PC-9 (cell line): ENCODE measurements at regions not wholly inside any gene's neighbourhood (a gene's known extent, or its start where the extent isn't known, plus 50 kb on each side); places are given as distances from the start of the nearest gene placed in this dataset.

Experiments used
- BruUV-seq: library from RNA; stranded (reverse); fragments of 400-500 nt; replicated peaks from 2 replicates; lab custom pipeline; 2021; lab: Mats Ljungman, UMichigan
- CTCF ChIA-PET: fragments of 300-600 bp; sonication (Branson Sonifier 250); formaldehyde crosslinking; loops from one replicate; lab custom pipeline; 2022; ENCODE audit warnings: antibody characterized with exemption; lab: Charles Lee
- POLR2A ChIA-PET: fragments of 300-600 bp; sonication (Branson Sonifier 250); formaldehyde crosslinking; loops from one replicate; lab custom pipeline; 2022; ENCODE audit warnings: antibody characterized with exemption; ENCODE audit not compliant: unreplicated experiment; lab: Charles Lee
- DNase-seq, 2 experiments: peaks; one replicate each; pipeline versions ENCODE4 v3.0.0 to v3.0.0-alpha.2; 2015 to 2022; ENCODE audit warnings: mixed read lengths in 1 of 2
- H2AFZ ChIP-seq: fragments of 200-600 bp; sonication (generic); 2 replicates; pipeline ENCODE4 v1.8.1; 2017; ENCODE audit warnings: antibody characterized with exemption
- H3F3A ChIP-seq: fragments of 200-600 bp; sonication (generic); 2 replicates; pipeline ENCODE4 v1.8.1; 2017; ENCODE audit warnings: antibody characterized with exemption, mild to moderate bottlenecking, low read depth; ENCODE audit not compliant: insufficient read depth
- H3K27ac ChIP-seq: fragments of 200-600 bp; sonication (generic); 2 replicates; pipeline ENCODE4 v1.6.1; 2016; ENCODE audit warnings: mixed run types
- H3K27me3 ChIP-seq: fragments of 200-600 bp; sonication (generic); 2 replicates; pipeline ENCODE4 v1.6.1; 2016; ENCODE audit warnings: low read depth, mixed run types; ENCODE audit not compliant: insufficient read depth
- H3K36me3 ChIP-seq: fragments of 200-600 bp; sonication (generic); 2 replicates; pipeline ENCODE4 v1.6.1; 2016; ENCODE audit warnings: low read depth, mixed run types
- H3K4me1 ChIP-seq: fragments of 200-600 bp; sonication (generic); replicated peaks from 2 replicates; pipeline ENCODE4 v1.6.1; 2016; ENCODE audit warnings: mixed run types; ENCODE audit not compliant: insufficient read depth
- H3K4me2 ChIP-seq: fragments of 200-600 bp; sonication (generic); 2 replicates; pipeline ENCODE4 v1.6.1; 2017; ENCODE audit warnings: mixed run types
- H3K4me3 ChIP-seq: fragments of 200-600 bp; sonication (generic); 2 replicates; pipeline ENCODE4 v1.6.1; 2016; ENCODE audit warnings: mixed run types
- H3K79me2 ChIP-seq: fragments of 200-600 bp; sonication (generic); 2 replicates; pipeline ENCODE4 v1.6.1; 2017; ENCODE audit warnings: low read depth, mixed run types
- H3K9me2 ChIP-seq: fragments of 200-600 bp; sonication (generic); 2 replicates; pipeline ENCODE4 v1.8.1; 2017; ENCODE audit warnings: mild to moderate bottlenecking; ENCODE audit not compliant: insufficient read depth
- H3K9me3 ChIP-seq: fragments of 200-600 bp; sonication (generic); 2 replicates; pipeline ENCODE4 v1.8.1; 2016; ENCODE audit warnings: low read depth; ENCODE audit not compliant: insufficient read depth
- H4K20me1 ChIP-seq: fragments of 200-600 bp; sonication (generic); 2 replicates; pipeline ENCODE4 v1.8.1; 2017; ENCODE audit not compliant: insufficient read depth
- EZH2 ChIP-seq: fragments of 200-600 bp; sonication (generic); IDR thresholded peaks from 2 replicates; pipeline ENCODE4 v1.8.0; 2017; ENCODE audit warnings: antibody characterized with exemption, low read depth
- intact Hi-C: fragments of 100-400 bp; cut with micrococcal nuclease; formaldehyde crosslinking; loops from one replicate; pipeline ENCODE4 v1.10.0; 2022; ENCODE audit not compliant: unreplicated experiment
- TF ChIP-seq, protein P1 (sequence below): fragments of 200-600 bp; sonication (generic); conservative IDR thresholded peaks from 2 replicates; pipeline ENCODE4 v1.6.1; 2017; ENCODE audit warnings: mixed run types, antibody characterized with exemption, mild to moderate bottlenecking, moderate library complexity

DNA sequence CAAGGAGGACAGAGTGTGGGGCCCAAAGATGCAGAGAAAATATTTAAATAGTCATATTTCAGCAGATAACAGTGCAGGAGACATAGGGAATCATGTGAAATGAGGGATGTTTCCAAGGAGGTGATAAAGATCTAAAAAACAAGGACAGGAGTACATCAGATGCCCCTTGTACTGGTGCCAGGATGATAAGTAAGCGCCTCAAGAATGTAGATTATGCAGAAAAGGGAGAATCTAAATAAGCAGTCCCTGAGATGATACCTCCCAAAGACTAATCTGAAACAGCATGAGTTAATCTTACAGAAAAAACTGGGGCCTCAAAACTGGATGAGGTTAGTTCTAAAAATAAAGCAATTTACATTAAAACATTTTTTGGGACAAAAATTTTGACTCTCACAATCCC is 136.1 kb upstream of the WDFY3 start:
- H3K27me3 ChIP-seq: no peaks in the 10 kb centered on the region
- POLR2A ChIA-PET: no interaction called here
- H3K27ac ChIP-seq: no peak overlapping the region
- no peak overlapping the region for H3K4me2 ChIP-seq
- no peaks in the 10 kb centered on the region for H3K79me2 ChIP-seq
- H4K20me1 ChIP-seq: no peaks in the 10 kb centered on the region
- no TSS peak for BruUV-seq
- intact Hi-C loops: no loop called here
- no peaks in the 10 kb centered on the region for H3F3A ChIP-seq
- TF ChIP-seq, protein P1, sequence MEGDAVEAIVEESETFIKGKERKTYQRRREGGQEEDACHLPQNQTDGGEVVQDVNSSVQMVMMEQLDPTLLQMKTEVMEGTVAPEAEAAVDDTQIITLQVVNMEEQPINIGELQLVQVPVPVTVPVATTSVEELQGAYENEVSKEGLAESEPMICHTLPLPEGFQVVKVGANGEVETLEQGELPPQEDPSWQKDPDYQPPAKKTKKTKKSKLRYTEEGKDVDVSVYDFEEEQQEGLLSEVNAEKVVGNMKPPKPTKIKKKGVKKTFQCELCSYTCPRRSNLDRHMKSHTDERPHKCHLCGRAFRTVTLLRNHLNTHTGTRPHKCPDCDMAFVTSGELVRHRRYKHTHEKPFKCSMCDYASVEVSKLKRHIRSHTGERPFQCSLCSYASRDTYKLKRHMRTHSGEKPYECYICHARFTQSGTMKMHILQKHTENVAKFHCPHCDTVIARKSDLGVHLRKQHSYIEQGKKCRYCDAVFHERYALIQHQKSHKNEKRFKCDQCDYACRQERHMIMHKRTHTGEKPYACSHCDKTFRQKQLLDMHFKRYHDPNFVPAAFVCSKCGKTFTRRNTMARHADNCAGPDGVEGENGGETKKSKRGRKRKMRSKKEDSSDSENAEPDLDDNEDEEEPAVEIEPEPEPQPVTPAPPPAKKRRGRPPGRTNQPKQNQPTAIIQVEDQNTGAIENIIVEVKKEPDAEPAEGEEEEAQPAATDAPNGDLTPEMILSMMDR: no peak
- no peak for TF ChIP-seq EZH2
- CTCF ChIA-PET: no interaction called here
- H3K4me3 ChIP-seq: no peak overlapping the region
- DNase-seq: no peak
- H3K9me3 ChIP-seq: no peaks in the 10 kb centered on the region
- H3K9me2 ChIP-seq: no peaks in the 10 kb centered on the region
- H3K4me1 ChIP-seq: no peaks in the 10 kb centered on the region
- H2AFZ ChIP-seq: no peak overlapping the region
- H3K36me3 ChIP-seq: no peaks in the 10 kb centered on the region

DNA sequence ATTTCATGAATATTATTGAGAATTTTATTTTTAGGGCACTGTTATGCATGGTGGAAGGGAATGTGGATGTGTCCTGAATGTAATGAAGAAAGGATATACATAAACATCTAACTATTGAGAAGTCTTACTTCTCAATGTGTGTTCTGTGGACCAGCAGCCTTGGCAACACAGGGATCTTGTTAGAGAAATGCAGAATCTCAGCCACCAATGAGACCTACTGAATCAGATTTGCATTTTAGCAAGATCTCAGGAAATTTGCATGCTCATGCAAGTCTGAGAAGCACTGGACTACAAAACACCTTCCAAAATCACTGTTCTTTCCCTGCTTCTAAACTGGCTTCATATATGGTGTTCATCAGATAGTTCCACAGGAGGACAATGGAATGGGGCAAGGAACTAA is 139.7 kb upstream of the WDFY3 start:
- no peak for TF ChIP-seq EZH2
- TF ChIP-seq, protein P1: no peak
- ChIA-PET CTCF (no interaction called here), POLR2A (no interaction called here)
- Histone ChIP-seq H3K9me2 (no peaks in the 10 kb centered on the region), H4K20me1 (no peaks in the 10 kb centered on the region), H3K9me3 (no peaks in the 10 kb centered on the region), H3F3A (no peaks in the 10 kb centered on the region), H3K36me3 (no peaks in the 10 kb centered on the region), H3K27me3 (no peaks in the 10 kb centered on the region), H3K79me2 (no peaks in the 10 kb centered on the region), H3K4me3 (no peak overlapping the region), H3K4me1 (no peaks in the 10 kb centered on the region), H3K4me2 (no peak overlapping the region), H2AFZ (no peak overlapping the region), H3K27ac (no peak overlapping the region)
- DNase-seq: no peak
- no TSS peak for BruUV-seq
- intact Hi-C loops: no loop called here

GRCh38 chr4:85106805-85107336 is 140.4 kb upstream of the WDFY3 start:
- ChIA-PET POLR2A (interaction anchor here (0.7 kb wide), 1 partner anchor 15 kb away, joined by 11 read pairs; no protein-coding TSS in a partner anchor), CTCF (no interaction called here)
- no TSS peak for BruUV-seq
- Histone ChIP-seq H3K79me2 (no peaks in the 10 kb centered on the region), H3K27ac (no peak overlapping the region), H3K4me3 (no peak overlapping the region), H3K4me2 (no peak overlapping the region), H3K36me3 (no peaks in the 10 kb centered on the region), H3K4me1 (no peaks in the 10 kb centered on the region), H4K20me1 (no peaks in the 10 kb centered on the region), H3K27me3 (no peaks in the 10 kb centered on the region), H2AFZ (no peak overlapping the region), H3K9me3 (no peaks in the 10 kb centered on the region), H3K9me2 (no peaks in the 10 kb centered on the region), H3F3A (no peaks in the 10 kb centered on the region)
- intact Hi-C loops: no loop called here
- DNase-seq: no peak
- TF ChIP-seq, protein P1: no peak
- TF ChIP-seq EZH2: no peak
